B cell (primary cell): ENCODE measurements at regions not wholly inside any gene's neighbourhood (a gene's known extent, or its start where the extent isn't known, plus 50 kb on each side); places are given as distances from the start of the nearest gene placed in this dataset.

Experiments used
- ATAC-seq: fragments of 200-7000 bp; cut with Tn5 transposase; one replicate; pipeline ENCODE4 v1.10.0; 2021; ENCODE audit warnings: low read depth, mild to moderate bottlenecking, moderate number of reproducible peaks, moderate library complexity
- CTCF ChIA-PET: fragments of 350-600 bp; sonication (Branson Sonifier 250); formaldehyde crosslinking; loops from one replicate; lab custom pipeline; 2021; ENCODE audit warnings: antibody characterized with exemption, inconsistent platforms; lab: Charles Lee
- POLR2A ChIA-PET: fragments of 350-600 bp; sonication (Branson Sonifier 250); formaldehyde crosslinking; loops from one replicate; lab custom pipeline; 2021; ENCODE audit warnings: antibody characterized with exemption; lab: Charles Lee
- DNase-seq: peaks from one replicate; pipeline ENCODE4 v3.0.0; 2013
- H2AFZ ChIP-seq: 2 replicates; pipeline ENCODE4 v1.6.1; 2012; ENCODE audit warnings: mild to moderate bottlenecking, low read depth, low read length; ENCODE audit not compliant: insufficient read depth, poor library complexity, severe bottlenecking
- H3K27ac ChIP-seq, 2 donors: 1 replicate in 1 of 2; 2 replicates in 1 of 2; pipeline ENCODE4 v1.5.1; 2012 to 2013; ENCODE audit warnings: low read length in 2 of 2, mild to moderate bottlenecking in 2 of 2, moderate library complexity in 1 of 2
- H3K27me3 ChIP-seq, 4 experiments: fragments of 200-600 bp in 1 of 4; sonication (generic) in 1 of 4; replicated peaks in 1 of 4; 1 replicate in 2 of 4; 2 replicates in 2 of 4; pipeline versions ENCODE4 v1.6.1 to v1.7.0; 2013 to 2016; ENCODE audit warnings: low read length in 3 of 4, mild to moderate bottlenecking in 2 of 4, mixed read lengths in 1 of 4, moderate library complexity in 1 of 4; ENCODE audit not compliant: insufficient read depth in 4 of 4, control insufficient read depth in 3 of 4; ENCODE audit errors: control extremely low read depth in 1 of 4
- H3K36me3 ChIP-seq, 2 experiments: replicated peaks in 1 of 2; 1 replicate in 1 of 2; 2 replicates in 1 of 2; pipeline versions ENCODE4 v1.6.1 to v1.7.1; 2013; ENCODE audit warnings: low read length in 1 of 2; ENCODE audit not compliant: insufficient read depth in 2 of 2, control insufficient read depth in 1 of 2; ENCODE audit errors: control extremely low read depth in 1 of 2, extremely low read depth in 1 of 2
- H3K4me1 ChIP-seq, 2 donors: fragments of 200-600 bp in 1 of 2; sonication (generic) in 1 of 2; 1 replicate in 1 of 2; 2 replicates in 1 of 2; pipeline versions ENCODE4 v1.5.1 to v1.6.1; 2013 to 2017; ENCODE audit warnings: low read length in 2 of 2; ENCODE audit not compliant: control insufficient read depth in 2 of 2, insufficient read depth in 2 of 2
- H3K4me2 ChIP-seq: replicated peaks from 2 replicates; pipeline ENCODE3; 2012; ENCODE audit warnings: mild to moderate bottlenecking, low read depth, low read length; ENCODE audit not compliant: poor library complexity, severe bottlenecking
- H3K4me3 ChIP-seq, 5 experiments: fragments of 200-600 bp in 1 of 5; sonication (generic) in 1 of 5; 1 replicate in 3 of 5; 2 replicates in 2 of 5; pipeline versions ENCODE4 v1.5.1 to v1.7.0; 2011 to 2016; ENCODE audit warnings: low read length in 4 of 5, mild to moderate bottlenecking in 4 of 5, low read depth in 2 of 5, control low read depth in 1 of 5, moderate library complexity in 1 of 5; ENCODE audit not compliant: insufficient read depth in 1 of 5; ENCODE audit errors: control extremely low read depth in 1 of 5, extremely low read depth in 1 of 5
- H3K79me2 ChIP-seq: fragments of 200-600 bp; sonication (generic); one replicate; pipeline ENCODE4 v1.6.0; 2016; ENCODE audit warnings: low read length; ENCODE audit not compliant: control insufficient read depth, insufficient read depth
- H3K9ac ChIP-seq: fragments of 200-600 bp; sonication (generic); 2 replicates; pipeline ENCODE4 v1.6.1; 2017; ENCODE audit warnings: mild to moderate bottlenecking, low read length, moderate library complexity
- H3K9me3 ChIP-seq, 3 donors: one replicate each; pipeline versions ENCODE4 v1.6.1 to v1.7.1; 2013; ENCODE audit warnings: low read length in 2 of 3; ENCODE audit not compliant: control insufficient read depth in 2 of 3, insufficient read depth in 1 of 3; ENCODE audit errors: control extremely low read depth in 1 of 3
- H4K20me1 ChIP-seq: 2 replicates; pipeline ENCODE4 v1.6.0; 2012; ENCODE audit warnings: mild to moderate bottlenecking, low read length; ENCODE audit not compliant: insufficient read depth, control insufficient read depth, poor library complexity, severe bottlenecking
- H3K27ac Mint-ChIP-seq: one replicate; pipeline ENCODE4 v1.8.0; 2021; ENCODE audit warnings: mixed read lengths
- H3K27me3 Mint-ChIP-seq: one replicate; pipeline ENCODE4 v1.8.0; 2021; ENCODE audit warnings: mixed read lengths
- H3K4me1 Mint-ChIP-seq: one replicate; pipeline ENCODE4 v1.8.0; 2021; ENCODE audit warnings: mixed read lengths
- H3K4me3 Mint-ChIP-seq: one replicate; pipeline ENCODE4 v1.8.0; 2021; ENCODE audit warnings: mixed read lengths
- H3K9me3 Mint-ChIP-seq: one replicate; pipeline ENCODE4 v1.8.0; 2022; ENCODE audit warnings: mixed read lengths; ENCODE audit not compliant: insufficient read depth
- CTCF ChIP-seq: fragments of 200-600 bp; IDR thresholded peaks from one replicate; pipeline ENCODE4 v1.8.0; 2022; ENCODE audit warnings: antibody characterized with exemption, mild to moderate bottlenecking
- EZH2 ChIP-seq: IDR thresholded peaks from 2 replicates; pipeline ENCODE4 v1.6.1; 2012; ENCODE audit warnings: borderline replicate concordance, low read depth, mild to moderate bottlenecking, moderate library complexity, low read length; ENCODE audit not compliant: insufficient read depth, poor library complexity, severe bottlenecking
- WGBS: methylation state at CpG from one replicate; pipeline ENCODE4 v1.1.5; 2013; ENCODE audit warnings: missing lambda C conversion rate; ENCODE audit not compliant: insufficient coverage; 5-methylcytosine and 5-hydroxymethylcytosine counted together
- intact Hi-C: fragments of 100-400 bp; cut with micrococcal nuclease; formaldehyde crosslinking; loops from one replicate; pipeline ENCODE4 v1.10.0; 2022

GRCh38 chr9:31774571-31774970 is 609.9 kb upstream of the ACO1 start:
- Histone ChIP-seq H3K27me3 (no peaks in the 10 kb centered on the region), H3K36me3 (no peaks in the 10 kb centered on the region), H3K4me3 (no peak overlapping the region), H3K4me1 (no peaks in the 10 kb centered on the region), H3K9me3 (peaks cover 2 to 9% (median 8%) of the 10 kb centered on the region in 3 donors), H3K79me2 (no peaks in the 10 kb centered on the region), H3K4me2 (no peak overlapping the region), H3K27ac (no peak overlapping the region), H2AFZ (no peak overlapping the region), H4K20me1 (no peaks in the 10 kb centered on the region), H3K9ac (no peak overlapping the region)
- no peak overlapping the region for H3K27ac Mint-ChIP-seq
- H3K4me1 Mint-ChIP-seq, result no peaks in the 10 kb centered on the region
- ChIA-PET CTCF (no interaction called here), POLR2A (no interaction called here)
- no CpG with 5 or more reads among the region's 2 CpGs for WGBS
- peaks cover 13% of the 10 kb centered on the region for H3K9me3 Mint-ChIP-seq
- intact Hi-C loops, result no loop called here
- no peak for TF ChIP-seq CTCF
- no peak for TF ChIP-seq EZH2
- DNase-seq, result no peak
- H3K4me3 Mint-ChIP-seq, result no peak overlapping the region
- ATAC-seq, result no peak
- H3K27me3 Mint-ChIP-seq, result no peaks in the 10 kb centered on the region

- intact Hi-C loops, result no loop called here
Observed at GRCh38 chr9:31776471-31776870, 608.0 kb upstream of the ACO1 start.

More at GRCh38 chr9:31776471-31776870, 608.0 kb upstream of the ACO1 start:
- no peaks in the 10 kb centered on the region for H3K36me3 ChIP-seq
- POLR2A ChIA-PET, result no interaction called here
- H3K27ac ChIP-seq, result no peak overlapping the region
- H3K4me3 ChIP-seq, result no peak overlapping the region
- H3K79me2 ChIP-seq, result no peaks in the 10 kb centered on the region
- H3K4me3 Mint-ChIP-seq, result no peak overlapping the region
- CTCF ChIA-PET, result no interaction called here
- ATAC-seq (no peak), DNase-seq (no peak)
- H3K4me1 Mint-ChIP-seq, result no peaks in the 10 kb centered on the region
- H3K27ac Mint-ChIP-seq, result no peak overlapping the region
- H2AFZ ChIP-seq, result no peak overlapping the region
- H3K9me3 Mint-ChIP-seq, result peaks cover 12% of the 10 kb centered on the region
- H3K4me1 ChIP-seq, result no peaks in the 10 kb centered on the region
- peaks cover 5 to 17% (median 13%) of the 10 kb centered on the region in 3 donors for H3K9me3 ChIP-seq
- H3K27me3 Mint-ChIP-seq, result no peaks in the 10 kb centered on the region
- H3K9ac ChIP-seq, result no peak overlapping the region
- no peaks in the 10 kb centered on the region for H4K20me1 ChIP-seq
- TF ChIP-seq EZH2 (no peak), CTCF (no peak)
- H3K27me3 ChIP-seq, result no peaks in the 10 kb centered on the region
- WGBS, result 30% methylated on average over 1 of the region's 3 CpGs
- H3K4me2 ChIP-seq, result no peak overlapping the region
